Right forelimb (tissue), 1 donor: ENCODE measurements at regions not wholly inside any gene's neighbourhood (a gene's known extent, or its start where the extent isn't known, plus 50 kb on each side); places are given as distances from the start of the nearest gene placed in this dataset.
"Not testable (repeated sequence)": the region's sequence is repeated elsewhere in the genome, so short reads cannot be mapped to it uniquely, and the experiment has no call there.

Source experiments
- DNase-seq: peaks from one replicate; pipeline ENCODE4 v3.0.0-alpha.2; 2018

DNA sequence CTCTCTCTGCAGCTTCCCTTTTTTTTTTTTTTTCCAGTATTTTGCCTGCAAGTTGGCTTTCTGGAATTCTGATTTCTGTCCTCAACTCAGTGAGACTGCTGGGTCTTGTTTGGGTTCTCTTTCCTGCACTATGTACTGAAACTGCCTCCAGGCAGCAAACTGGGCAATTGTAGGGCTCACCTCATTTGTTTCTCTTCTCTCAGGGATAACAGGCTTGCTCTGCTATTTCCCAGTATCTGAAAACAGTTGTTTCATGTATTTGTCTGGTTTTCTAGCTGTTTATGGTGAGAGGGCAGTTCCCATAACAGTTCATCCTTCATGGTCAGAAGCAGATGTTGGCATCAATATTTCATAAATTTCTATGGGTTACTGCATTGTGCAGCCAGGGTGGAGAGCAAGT lies 206.0 kb downstream of the CYRIA start:
- no peak for DNase-seq

DNA sequence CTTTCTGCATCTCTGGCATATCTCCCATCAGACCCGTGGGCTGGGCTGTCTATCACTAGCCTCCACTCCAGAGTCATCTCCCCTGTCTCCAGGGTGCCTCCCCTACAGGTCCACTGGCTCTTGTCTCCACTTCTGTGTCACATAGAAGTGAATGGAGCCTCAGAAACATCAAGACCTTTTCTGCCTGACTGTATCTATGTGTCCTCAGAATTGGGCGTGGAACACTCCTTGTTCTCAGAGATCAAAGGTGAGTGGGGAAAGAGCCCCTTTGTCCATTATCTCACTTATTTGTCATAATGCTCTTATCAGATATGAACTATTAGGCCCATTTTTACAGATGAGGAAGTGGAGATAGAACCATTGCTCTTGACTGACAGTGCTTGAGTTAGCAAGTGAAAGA lies 211.0 kb downstream of the CYRIA start:
- no peak for DNase-seq

DNA sequence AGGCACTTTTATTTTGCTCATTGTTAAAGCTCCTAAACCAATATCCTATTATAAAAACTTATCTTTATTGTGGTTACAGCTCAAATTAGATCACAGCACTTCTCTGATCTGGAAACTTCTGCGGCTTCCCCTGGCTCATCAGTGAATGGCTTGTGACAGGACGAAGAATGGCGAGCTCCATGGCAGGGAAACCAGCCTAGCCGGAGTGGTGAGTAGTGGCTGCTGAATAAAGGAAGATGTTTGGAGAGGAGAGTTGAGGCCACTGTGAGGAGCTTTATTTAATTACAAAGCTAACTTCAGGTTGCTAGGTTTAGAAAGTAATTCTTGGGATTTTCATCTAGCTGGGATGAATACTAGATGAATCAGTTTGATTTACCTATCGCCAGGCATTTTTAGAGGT lies 213.5 kb downstream of the CYRIA start:
- DNase-seq, result no peak

DNA sequence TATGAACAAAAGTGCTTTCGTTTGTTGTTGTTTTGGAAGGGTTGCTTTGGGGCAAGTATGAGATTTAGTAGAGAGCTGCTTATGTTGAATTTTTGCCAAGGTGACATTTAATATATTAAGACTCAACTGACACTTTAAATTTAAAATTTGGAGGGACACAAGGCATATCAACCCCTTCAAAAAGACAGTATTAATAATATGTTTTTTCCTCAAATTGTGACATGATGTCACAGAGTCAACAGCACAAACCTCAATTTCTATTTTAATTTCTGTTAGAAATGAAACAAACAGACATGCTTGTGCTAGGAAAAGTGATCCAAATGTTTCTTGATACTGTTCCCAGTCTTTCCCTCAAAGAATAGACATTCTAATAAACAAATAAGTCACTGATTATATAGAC lies 218.9 kb downstream of the CYRIA start:
- no peak for DNase-seq

DNA sequence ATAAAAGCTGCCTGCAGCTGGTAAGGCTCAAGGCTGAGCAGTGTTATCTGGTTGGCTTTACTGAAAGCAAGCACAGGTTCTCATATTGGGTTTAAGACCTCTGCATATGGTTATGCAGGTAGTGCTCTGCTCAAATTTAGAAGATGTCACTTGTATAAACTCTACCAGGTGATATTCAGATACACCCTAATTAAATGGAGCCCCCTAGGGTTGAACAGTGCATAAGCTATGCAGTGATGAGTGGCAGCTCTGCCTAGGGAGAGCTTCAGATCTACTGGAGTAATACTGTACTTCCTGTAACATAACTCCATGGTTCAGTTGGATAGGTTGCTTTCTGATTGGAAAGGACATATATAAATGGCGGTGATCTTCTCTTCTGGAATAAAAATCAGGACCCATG lies 222.7 kb downstream of the CYRIA start:
- DNase-seq, result no peak

DNA sequence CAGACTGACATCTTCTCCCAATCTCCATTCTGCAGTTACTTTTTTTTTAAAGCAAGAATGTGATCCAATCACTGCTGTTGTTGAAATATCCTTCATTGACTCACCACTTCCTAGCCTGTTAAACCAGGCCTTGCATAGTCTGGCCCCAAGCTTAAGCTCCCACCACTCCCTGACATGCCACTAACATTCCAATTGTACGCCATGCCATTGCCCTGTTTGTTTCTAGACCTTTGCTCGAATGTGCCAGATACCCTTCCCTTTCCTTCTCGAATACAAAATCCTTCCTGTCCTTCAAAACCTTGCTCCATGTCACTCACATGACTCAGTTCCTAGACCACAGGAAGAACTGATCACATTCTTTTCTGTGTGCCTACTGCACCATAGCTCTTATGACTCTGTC lies 224.2 kb downstream of the CYRIA start:
- DNase-seq, result no peak

DNA sequence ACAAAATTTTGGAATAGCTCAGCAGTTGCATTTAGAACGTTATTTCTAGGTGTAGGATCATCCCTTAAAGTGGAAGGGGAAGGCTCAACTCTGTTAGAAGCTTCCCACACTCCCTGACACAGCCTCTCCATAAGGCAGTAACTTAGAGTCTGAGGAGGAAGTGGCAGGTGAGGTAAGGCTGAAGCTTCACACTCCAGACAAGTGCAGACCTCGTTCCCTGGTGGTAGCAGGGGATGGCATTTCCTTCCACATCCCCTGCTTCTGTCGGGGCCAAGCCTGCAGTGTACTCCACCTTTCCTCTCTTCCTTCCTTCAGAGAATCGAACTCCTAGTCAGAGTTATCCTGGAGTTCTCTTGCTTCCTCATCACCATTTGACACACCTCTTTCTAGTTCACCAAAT lies 224.7 kb downstream of the CYRIA start:
- DNase-seq, result no peak

DNA sequence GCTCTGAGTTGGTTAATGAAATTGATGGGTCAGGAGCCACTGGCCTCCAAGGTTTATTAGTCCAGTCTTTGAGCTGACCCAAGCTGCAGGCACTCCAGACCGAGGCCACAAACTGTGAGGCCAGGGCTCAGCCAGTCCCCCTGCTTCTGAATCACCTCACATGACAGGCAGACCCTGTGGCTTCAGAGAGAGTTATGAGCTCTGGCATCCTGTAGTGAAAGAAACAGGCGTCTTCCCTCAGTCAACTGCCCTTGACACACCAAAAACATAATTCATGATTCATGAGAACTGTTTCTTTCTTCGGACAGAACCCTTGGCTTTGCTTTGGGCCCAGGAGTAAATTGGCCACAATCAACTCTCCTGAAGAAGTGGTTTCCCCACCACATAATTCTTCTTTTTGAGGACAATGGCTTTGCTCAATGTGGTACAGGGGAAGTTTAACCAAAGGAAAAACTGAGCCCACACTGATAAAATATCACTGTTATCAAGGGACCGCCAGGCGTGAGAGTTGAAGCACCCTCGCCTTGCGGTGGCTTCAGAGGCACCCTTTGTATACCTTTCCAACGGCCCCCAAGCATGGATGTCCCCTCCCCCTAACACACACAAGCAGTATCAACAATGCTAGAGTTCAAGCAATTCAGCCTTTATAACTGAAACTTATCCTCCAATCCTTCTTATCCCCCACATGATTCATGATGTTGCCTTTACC lies 226.9 kb downstream of the CYRIA start:
- DNase-seq, result no peak

DNA sequence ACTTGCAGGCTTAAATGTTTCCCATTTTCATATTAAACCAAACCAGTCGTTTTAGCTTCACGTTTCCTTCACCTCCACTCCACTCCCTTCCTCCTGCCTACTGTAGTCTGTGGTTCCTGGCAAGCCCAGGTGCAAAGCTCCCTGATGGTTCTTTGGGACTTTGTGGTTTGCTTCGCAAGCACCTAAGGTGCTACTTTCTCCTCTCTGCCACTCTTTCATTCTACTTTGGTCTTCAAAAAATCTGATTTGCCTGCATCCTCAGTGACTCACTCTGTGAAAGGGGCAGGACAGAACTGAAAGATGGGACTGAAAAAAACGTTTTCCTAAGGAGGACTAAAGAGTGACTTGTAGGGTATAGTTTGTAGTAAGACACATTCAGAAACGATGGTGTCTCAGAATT lies 228.4 kb downstream of the CYRIA start:
- no peak for DNase-seq

DNA sequence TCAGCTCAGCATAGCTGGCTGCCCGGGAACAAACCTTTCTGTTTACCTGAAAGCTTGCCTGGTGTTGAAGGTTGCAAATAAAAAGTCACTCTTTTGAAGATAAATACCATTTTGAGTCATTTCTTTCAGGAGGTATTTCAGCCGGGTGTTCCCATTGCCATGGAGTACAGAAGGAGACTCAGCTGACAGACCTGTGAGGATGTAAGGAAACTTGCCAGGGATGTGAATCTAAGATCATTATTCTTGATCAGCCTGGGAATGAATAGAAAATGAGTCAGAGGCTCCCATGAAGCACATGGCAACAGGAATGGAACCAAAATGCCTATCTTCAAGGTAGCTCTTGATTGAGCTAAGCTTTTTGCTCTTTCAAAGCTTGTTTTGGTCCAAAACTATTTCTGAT lies 231.2 kb downstream of the CYRIA start:
- no peak for DNase-seq

DNA sequence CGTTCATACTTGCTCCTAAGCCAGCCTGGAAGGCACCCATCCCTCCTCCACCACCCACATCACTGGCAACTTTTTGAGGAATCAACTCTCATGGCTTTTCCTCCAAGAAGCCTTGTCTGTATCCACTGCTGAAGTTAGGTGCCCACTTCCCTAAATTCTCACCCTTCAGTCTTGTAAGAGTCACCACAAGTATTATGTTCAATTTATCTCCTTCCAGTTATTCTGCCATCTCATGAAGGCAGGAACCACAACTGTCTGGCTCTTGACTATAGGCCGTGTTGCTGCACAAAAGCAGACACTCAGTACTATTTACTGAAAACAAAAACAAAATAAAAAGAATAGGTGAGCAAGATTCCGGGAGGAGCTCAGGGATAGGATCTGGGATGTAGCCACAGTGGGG lies 234.8 kb downstream of the CYRIA start:
- DNase-seq, result no peak

DNA sequence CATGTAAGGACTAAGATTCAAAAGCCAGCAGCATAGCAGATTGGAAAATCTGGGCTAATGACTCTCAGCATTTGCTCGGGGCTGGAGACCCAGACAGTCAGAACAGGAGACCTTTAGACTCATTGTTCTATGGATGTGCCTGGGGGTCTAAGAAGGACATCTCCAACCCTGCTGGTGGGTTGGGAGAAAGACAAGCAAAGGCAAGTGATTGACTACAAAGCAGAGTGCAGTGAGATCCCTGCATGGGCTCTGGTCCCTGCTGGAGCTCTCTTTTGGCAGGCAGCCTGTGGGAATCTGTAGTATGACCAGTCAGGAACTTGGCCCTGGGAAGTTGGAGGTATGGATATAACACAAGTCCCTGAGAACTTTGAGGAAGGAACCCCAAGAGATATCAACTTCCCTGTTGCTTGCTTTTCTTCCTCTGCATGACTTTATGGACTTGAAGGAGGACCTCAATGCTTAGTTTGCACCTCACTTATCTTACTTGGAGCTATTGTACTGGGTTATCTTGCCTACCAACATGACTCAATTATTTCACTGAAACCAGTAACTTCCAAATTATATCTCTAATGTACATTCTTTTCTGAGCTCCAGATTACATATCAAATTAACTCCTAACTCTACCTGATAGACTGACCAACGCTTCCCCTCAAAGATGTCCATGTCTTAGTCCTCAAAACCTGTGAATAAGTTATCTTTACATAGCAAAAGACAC lies 236.0 kb downstream of the CYRIA start:
- no peak for DNase-seq

DNA sequence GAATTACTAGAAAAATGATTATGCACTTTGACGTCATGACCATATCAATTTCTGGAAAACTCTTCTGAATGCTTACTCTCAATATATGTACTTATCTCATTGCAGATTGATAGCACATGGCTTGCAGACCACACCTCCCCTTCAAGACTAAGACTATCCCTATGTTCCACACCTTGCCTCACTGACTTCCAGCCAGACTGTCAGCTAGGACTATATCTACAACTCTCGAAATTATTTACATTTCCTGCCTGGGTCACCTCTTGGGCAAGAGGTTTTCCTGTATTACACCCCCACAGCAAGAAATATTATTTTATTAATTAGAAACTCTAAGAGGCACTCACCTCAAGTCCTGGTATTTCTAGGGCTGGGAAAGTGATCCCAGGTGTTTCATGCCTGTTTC lies 236.6 kb downstream of the CYRIA start:
- no peak for DNase-seq

DNA sequence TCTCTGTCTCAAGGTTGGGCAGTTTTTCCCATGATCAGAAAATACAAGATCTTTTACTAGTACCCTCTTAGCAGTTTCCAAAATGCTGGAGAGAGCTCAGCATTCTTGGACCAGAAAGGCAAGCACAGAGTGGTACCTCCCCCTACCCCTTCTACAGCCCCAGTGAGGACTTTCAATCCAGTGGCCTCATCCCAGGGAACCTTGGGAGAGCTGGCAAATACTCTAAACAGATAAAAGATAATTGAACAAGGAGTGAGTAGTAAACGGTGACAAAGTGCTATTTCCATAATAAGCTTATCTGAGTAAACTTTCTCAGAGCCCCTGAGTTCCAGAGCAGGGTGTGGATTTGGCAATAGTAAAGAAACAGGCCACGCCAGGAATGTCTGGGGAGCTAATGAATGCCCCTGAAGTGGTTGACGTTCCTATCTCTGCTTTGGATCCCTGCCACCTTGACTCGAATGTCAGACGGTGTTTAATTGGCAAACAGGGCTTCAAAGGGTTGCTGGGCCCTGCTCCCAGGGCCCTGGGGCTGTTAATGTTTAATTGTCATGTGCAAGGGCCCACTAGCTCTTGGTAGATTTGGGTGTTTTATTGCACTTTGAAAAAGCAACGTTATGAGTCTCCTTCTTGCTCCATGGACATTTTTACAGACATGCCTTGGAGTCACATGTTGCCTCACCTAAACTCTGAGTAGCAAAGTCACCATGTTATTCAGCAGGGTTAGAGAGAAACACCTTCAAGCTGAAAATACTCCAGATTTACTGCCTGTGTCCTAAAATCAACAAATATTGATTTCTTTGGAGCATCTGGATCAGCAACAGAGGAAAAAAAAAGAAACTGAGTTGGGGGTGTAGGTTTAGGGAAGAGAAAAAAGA lies 239.9 kb downstream of the CYRIA start:
- DNase-seq, result no peak

DNA sequence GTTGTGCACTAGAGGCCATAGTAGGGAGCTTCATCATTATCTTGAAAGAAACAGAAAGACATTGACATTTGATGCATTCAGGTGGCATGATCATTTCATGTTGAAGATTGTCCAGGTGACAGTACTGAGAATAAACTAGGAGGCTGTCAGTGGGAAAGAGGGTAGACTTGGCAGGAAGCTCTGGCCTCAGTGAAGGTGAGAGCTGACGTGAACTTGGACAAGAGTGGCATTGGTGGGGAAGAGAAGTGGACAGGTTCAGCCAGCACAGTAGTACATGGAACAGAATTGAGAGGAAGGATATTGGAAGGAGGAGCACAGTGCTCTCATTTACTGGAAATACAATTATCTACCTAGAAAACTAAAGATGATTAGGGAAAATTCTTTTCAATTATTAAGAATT lies 245.2 kb downstream of the CYRIA start:
- DNase-seq, result no peak

DNA sequence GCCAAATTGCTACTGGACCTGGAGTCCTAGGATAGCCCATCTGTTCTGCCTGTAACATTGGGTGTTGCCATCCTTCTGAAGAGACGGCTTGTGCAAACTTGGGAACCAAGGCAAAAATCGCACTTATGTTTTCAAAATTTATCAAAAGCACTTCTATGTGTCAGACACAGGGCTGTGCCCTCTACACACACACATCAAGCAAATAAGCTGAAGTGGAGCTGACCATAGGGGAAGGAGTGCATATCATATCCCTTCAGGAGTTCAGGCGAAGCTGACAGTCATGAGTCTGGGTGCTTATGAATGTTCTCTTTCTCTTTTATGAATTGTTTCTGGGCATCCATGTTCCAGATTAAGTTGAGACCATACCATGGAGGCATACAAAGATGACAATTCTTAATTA lies 247.9 kb downstream of the CYRIA start:
- DNase-seq, result no peak

DNA sequence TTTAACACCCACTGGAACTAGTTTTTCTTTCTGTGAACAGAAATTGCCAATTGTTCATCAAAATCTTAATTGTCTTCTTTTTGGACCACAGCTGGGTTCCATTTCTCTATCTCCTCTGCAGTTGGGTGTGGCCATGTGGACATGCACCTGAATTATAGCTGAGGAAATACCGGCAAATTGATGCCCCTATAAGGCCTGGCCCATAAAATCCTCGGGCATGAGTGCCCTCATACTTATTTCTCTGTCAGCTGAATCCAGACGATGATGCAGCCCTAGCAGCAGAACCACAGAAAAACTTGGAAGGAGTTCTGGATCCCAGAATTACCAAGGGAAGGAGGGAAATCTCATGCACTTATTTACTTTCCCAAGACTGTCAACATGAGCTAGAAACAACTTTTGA lies 249.0 kb downstream of the CYRIA start:
- no peak for DNase-seq

DNA sequence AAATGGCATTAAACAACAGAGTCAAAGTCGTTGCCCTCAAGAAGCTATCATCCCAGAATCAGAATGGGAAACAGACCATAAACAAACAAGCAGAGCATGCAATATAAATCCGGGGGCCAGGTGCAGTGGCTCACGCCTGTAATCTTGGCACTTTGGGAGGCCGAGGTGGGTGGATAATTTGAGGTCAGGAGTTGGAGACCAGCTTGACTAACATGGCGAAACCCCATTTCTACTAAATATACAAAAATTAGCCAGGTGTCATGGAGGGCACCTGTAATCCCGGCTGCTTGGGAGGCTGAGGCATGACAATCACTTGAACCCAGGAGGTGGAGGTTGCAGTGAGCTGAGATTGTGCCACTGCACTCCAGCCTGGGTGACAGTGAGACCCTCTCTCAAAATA lies 249.8 kb downstream of the CYRIA start:
- not testable (repeated sequence) for DNase-seq

DNA sequence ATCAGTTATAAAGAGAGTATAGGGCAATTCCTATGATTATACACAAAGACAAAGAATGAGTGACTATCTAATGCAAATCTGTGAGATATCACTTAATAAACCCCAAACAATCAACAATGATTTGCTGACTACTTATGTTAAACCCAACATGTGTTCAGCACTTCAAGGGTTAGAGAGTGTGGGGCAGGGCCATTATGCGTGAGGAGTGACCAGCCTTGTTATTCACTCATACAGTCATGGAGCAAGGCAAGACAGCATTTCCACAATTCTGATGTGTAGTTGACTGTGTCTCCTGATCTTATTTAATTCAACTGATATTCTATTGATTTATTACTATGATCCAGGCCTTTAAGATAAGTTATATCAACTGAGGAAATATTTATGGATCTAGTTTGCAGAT lies 251.7 kb downstream of the CYRIA start:
- DNase-seq, result no peak

DNA sequence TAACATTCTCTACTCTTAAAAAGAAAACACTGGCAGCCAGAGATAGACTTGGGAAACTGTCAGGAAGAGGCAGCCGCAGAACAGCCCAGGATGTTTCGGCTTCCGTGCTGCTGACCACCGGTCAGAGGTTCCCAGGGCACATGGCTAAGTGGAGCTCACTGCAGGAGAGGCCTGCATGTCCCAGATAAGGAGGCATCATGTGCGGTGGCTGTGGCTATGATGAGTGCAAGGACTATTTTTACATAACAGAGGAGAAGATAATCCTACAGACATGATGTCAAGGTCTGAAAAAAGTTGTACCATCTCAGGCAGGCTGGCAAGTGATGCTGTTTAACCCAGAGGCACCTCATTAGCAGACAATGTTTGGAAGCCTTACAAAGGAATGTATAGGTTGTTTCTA lies 252.3 kb downstream of the CYRIA start:
- no peak for DNase-seq

DNA sequence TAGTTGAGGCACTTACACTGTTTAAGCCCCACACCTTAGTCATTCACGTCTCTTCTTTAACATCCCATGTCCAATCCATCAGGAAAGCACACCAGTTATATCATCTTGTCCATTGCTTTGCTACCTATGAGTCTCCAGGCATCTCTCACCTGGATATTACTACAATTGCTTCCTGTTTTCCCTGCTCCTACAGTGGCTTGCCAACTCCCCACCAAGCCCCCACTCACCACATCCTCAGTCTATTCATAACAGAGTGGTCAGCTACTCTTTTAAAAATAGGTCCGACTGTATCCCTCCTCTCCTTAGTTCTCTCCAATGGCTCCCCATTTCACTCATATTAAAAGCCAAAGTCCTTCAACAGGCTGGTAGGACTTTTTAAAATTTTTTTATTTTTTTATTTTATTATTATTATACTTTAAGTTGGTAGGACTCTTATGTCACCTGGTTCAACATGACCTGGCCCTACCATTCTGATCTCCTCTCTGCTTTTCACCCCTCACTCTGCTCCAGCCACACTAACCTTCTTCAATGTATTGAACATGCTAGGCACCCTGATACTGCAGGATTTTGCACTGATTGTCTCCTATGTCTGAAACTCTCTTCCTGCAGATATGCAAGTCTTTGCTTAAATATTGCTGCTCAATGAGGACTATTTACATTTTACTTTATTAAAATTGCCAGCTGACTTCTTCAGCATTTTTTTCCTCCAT lies 253.2 kb downstream of the CYRIA start:
- no peak for DNase-seq

DNA sequence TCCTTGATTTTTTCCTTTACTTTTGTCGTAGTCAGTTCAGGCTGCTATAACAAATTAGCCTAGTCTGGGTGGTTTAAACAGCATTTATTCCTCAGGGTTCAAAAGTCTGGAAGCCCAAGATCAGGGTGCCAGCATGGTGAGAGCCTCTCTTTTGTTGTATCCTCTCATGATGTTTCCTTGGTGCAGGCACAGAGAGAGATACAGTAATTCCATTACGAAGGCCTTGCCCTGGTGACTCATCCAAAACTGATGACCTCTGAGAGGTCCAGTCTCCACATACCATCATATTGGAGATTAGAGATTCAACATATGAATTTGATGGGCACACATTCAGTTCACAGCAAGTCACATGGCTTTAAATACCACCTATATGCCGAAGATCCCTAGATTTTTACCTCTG lies 253.8 kb downstream of the CYRIA start:
- DNase-seq, result no peak

DNA sequence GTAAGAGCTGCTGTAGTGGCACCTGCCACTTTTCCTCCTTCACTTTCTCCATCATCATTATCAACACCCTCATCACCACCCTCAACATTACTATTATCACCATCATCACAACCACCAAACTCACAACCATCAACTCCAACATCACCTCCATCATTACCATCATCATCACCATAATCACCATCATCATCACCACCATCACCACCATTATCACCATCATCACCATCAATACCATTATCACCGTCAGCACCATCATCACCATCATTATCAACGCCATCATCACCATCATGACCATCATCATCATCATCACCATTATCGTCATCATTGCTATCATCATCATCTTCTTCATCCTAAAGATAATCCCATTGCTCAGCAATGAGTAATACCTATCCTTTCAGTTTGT lies 255.8 kb downstream of the CYRIA start:
- no peak for DNase-seq
